Neural progenitor cell (in vitro differentiated cells): ENCODE measurements at regions not wholly inside any gene's neighbourhood (a gene's known extent, or its start where the extent isn't known, plus 50 kb on each side); places are given as distances from the start of the nearest gene placed in this dataset.

Source experiments
- DNase-seq: peaks from one replicate; pipeline ENCODE4 v3.0.0-alpha.2; 2016; ENCODE audit warnings: low spot score
- H2AFZ ChIP-seq: fragments of 200-600 bp; sonication (generic); replicated peaks from 2 replicates; pipeline ENCODE4 v1.6.1; 2016; ENCODE audit warnings: antibody characterized with exemption
- H3F3A ChIP-seq: fragments of 200-600 bp; sonication (generic); 2 replicates; pipeline ENCODE4 v1.6.1; 2016; ENCODE audit warnings: antibody characterized with exemption, low read depth
- H3K27ac ChIP-seq: fragments of 200-600 bp; sonication (generic); 2 replicates; pipeline ENCODE4 v1.5.1; 2016; ENCODE audit warnings: mild to moderate bottlenecking
- H3K27me3 ChIP-seq: fragments of 200-600 bp; sonication (generic); 2 replicates; pipeline ENCODE4 v1.6.1; 2016; ENCODE audit warnings: mild to moderate bottlenecking, moderate library complexity
- H3K36me3 ChIP-seq: fragments of 200-600 bp; sonication (generic); 2 replicates; pipeline ENCODE4 v1.5.1; 2016
- H3K4me1 ChIP-seq: fragments of 200-600 bp; sonication (generic); 2 replicates; pipeline ENCODE4 v1.6.1; 2016; ENCODE audit warnings: mixed run types
- H3K4me2 ChIP-seq: fragments of 200-600 bp; sonication (generic); 2 replicates; pipeline ENCODE4 v1.6.1; 2016
- H3K4me3 ChIP-seq: fragments of 200-600 bp; sonication (generic); 2 replicates; pipeline ENCODE4 v1.5.1; 2016
- H3K79me2 ChIP-seq: fragments of 200-600 bp; sonication (generic); 2 replicates; pipeline ENCODE4 v1.6.1; 2016; ENCODE audit warnings: low read depth
- H3K9ac ChIP-seq: fragments of 200-600 bp; sonication (generic); 2 replicates; pipeline ENCODE4 v1.6.1; 2016
- H3K9me3 ChIP-seq: fragments of 200-600 bp; sonication (generic); 2 replicates; pipeline ENCODE4 v1.5.1; 2016; ENCODE audit warnings: low read depth
- H4K20me1 ChIP-seq: fragments of 200-600 bp; sonication (generic); 2 replicates; pipeline ENCODE4 v1.6.1; 2016; ENCODE audit warnings: low read depth
- H3K27ac Mint-ChIP-seq: 3 replicates; pipeline ENCODE4 v1.8.0; 2021; ENCODE audit warnings: mixed read lengths
- H3K27me3 Mint-ChIP-seq: 2 replicates; pipeline ENCODE4 v1.8.0; 2022; ENCODE audit warnings: low read depth, mild to moderate bottlenecking, inconsistent platforms, moderate library complexity, mixed read lengths; ENCODE audit not compliant: insufficient read depth
- H3K36me3 Mint-ChIP-seq: 3 replicates; pipeline ENCODE4 v1.8.0; 2021; ENCODE audit warnings: mixed read lengths
- H3K4me1 Mint-ChIP-seq: 3 replicates; pipeline ENCODE4 v1.8.0; 2021; ENCODE audit warnings: mixed read lengths
- H3K4me3 Mint-ChIP-seq: 3 replicates; pipeline ENCODE4 v1.8.0; 2021; ENCODE audit warnings: mild to moderate bottlenecking, moderate library complexity, mixed read lengths
- H3K9me3 Mint-ChIP-seq: 3 replicates; pipeline ENCODE4 v1.8.0; 2020; ENCODE audit warnings: mixed read lengths
- EZH2 ChIP-seq: fragments of 200-600 bp; sonication (generic); IDR thresholded peaks from 2 replicates; pipeline ENCODE4 v1.6.1; 2017; ENCODE audit warnings: antibody characterized with exemption, mild to moderate bottlenecking, moderate library complexity
- EZH2phosphoT487 ChIP-seq: fragments of 200-600 bp; sonication (generic); IDR thresholded peaks from 2 replicates; pipeline ENCODE4 v1.6.1; 2017; ENCODE audit warnings: antibody characterized with exemption
- TF ChIP-seq, protein P1 (sequence below): fragments of 200-600 bp; sonication (generic); IDR thresholded peaks from 2 replicates; pipeline ENCODE4 v1.5.1; 2017; ENCODE audit warnings: antibody characterized with exemption, mild to moderate bottlenecking

DNA sequence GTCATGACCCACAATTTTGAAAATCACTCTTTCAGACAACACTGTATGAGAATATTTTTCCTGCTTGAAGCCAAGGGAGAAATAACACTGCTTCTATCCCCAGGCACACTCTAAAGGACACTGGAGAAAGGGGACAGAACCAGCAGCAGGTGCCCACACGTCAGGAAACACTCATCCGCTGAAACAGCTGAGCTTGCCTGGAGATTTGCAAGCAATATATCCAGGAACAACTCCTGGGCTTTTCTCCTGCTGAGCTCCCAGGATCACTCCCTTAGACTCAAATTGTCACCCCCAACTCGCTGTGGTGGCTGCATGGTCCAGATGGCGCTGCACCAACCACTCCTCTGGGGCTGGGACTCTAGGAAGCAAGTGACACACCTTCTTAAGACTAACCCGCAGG, 186.7 kb downstream of the ARL4C start:
- no peak for TF ChIP-seq EZH2phosphoT487
- no peak for TF ChIP-seq EZH2
- TF ChIP-seq, protein P1, sequence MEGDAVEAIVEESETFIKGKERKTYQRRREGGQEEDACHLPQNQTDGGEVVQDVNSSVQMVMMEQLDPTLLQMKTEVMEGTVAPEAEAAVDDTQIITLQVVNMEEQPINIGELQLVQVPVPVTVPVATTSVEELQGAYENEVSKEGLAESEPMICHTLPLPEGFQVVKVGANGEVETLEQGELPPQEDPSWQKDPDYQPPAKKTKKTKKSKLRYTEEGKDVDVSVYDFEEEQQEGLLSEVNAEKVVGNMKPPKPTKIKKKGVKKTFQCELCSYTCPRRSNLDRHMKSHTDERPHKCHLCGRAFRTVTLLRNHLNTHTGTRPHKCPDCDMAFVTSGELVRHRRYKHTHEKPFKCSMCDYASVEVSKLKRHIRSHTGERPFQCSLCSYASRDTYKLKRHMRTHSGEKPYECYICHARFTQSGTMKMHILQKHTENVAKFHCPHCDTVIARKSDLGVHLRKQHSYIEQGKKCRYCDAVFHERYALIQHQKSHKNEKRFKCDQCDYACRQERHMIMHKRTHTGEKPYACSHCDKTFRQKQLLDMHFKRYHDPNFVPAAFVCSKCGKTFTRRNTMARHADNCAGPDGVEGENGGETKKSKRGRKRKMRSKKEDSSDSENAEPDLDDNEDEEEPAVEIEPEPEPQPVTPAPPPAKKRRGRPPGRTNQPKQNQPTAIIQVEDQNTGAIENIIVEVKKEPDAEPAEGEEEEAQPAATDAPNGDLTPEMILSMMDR: no peak
- Histone ChIP-seq H3K4me1 (peaks cover 25% of the 10 kb centered on the region), H3K79me2 (no peaks in the 10 kb centered on the region), H3K36me3 (no peaks in the 10 kb centered on the region), H3F3A (peaks cover 10% of the 10 kb centered on the region), H3K9me3 (no peaks in the 10 kb centered on the region), H4K20me1 (no peaks in the 10 kb centered on the region), H3K4me3 (no peak overlapping the region), H2AFZ (no peak overlapping the region), H3K27me3 (no peaks in the 10 kb centered on the region), H3K27ac (no peak overlapping the region), H3K4me2 (no peak overlapping the region), H3K9ac (no peak overlapping the region)
- Mint-ChIP-seq H3K36me3 (no peaks in the 10 kb centered on the region), H3K27ac (no peak overlapping the region), H3K9me3 (peaks cover 2% of the 10 kb centered on the region), H3K27me3 (peaks cover 3% of the 10 kb centered on the region), H3K4me1 (peaks cover 19% of the 10 kb centered on the region), H3K4me3 (no peak overlapping the region)
- no peak for DNase-seq

DNA sequence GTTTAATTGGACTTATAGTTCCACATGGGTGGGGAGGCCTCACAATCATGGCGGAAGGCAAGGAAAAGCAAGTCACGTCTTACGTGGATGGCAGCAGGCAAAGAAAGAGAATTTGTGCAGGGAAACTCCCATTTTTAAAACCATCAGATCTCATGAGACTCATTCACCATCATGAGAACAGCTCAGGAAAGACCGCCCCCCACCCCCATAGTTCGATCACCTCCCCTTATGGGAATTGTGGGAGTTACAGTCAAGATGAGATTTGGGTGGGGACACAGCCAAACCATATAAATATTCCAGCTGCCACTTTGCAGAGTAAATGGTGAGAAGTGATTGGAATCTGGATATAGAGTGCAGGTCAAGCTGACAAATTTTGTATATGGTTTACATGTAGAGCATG, 187.4 kb downstream of the ARL4C start:
- Mint-ChIP-seq H3K27me3 (peaks cover 3% of the 10 kb centered on the region), H3K4me3 (no peak overlapping the region), H3K36me3 (no peaks in the 10 kb centered on the region), H3K4me1 (peaks cover 27% of the 10 kb centered on the region), H3K27ac (no peak overlapping the region), H3K9me3 (peaks cover 2% of the 10 kb centered on the region)
- H3K27me3 ChIP-seq: no peaks in the 10 kb centered on the region
- TF ChIP-seq, protein P1: no peak
- TF ChIP-seq EZH2phosphoT487 (no peak), EZH2 (no peak)
- H3K4me2 ChIP-seq: no peak overlapping the region
- H3K4me1 ChIP-seq: peaks cover 32% of the 10 kb centered on the region
- no peaks in the 10 kb centered on the region for H3K79me2 ChIP-seq
- no peaks in the 10 kb centered on the region for H3K9me3 ChIP-seq
- no peak for DNase-seq
- no peak overlapping the region for H3K9ac ChIP-seq
- no peak overlapping the region for H3K27ac ChIP-seq
- no peak overlapping the region for H3K4me3 ChIP-seq
- H3K36me3 ChIP-seq: no peaks in the 10 kb centered on the region
- H3F3A ChIP-seq: peaks cover 17% of the 10 kb centered on the region
- no peaks in the 10 kb centered on the region for H4K20me1 ChIP-seq
- H2AFZ ChIP-seq: no peak overlapping the region

DNA sequence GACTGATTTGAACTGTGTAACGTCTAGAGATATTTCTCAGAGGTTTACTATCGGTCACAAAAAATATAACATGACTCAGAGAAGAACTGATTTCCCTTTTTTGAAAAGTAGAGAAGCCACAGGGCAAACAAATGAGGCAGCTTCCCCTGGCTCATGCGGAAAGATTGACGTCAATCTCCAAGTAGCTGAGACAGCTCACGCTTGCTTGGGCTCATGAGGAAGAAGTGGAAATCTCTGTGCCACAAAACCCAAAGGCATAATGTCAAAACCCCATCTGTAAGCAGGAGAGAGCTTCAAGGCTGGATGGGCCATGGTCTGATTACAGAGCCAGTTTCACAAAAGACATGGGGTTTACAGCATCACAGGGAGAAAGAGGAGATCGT, 188.1 kb downstream of the ARL4C start:
- peaks cover 36% of the 10 kb centered on the region for H3K4me1 ChIP-seq
- Mint-ChIP-seq H3K9me3 (peaks cover 2% of the 10 kb centered on the region), H3K27me3 (peaks cover 3% of the 10 kb centered on the region), H3K36me3 (no peaks in the 10 kb centered on the region), H3K27ac (no peak overlapping the region), H3K4me1 (peaks cover 30% of the 10 kb centered on the region), H3K4me3 (no peak overlapping the region)
- no peak overlapping the region for H3K4me2 ChIP-seq
- H3K4me3 ChIP-seq: no peak overlapping the region
- no peak for TF ChIP-seq EZH2phosphoT487
- TF ChIP-seq, protein P1: no peak
- TF ChIP-seq EZH2: no peak
- DNase-seq: no peak
- no peaks in the 10 kb centered on the region for H3K9me3 ChIP-seq
- H4K20me1 ChIP-seq: no peaks in the 10 kb centered on the region
- no peaks in the 10 kb centered on the region for H3K36me3 ChIP-seq
- peak overlapping the region; percentile 52 for H2AFZ ChIP-seq
- no peak overlapping the region for H3K9ac ChIP-seq
- H3K27ac ChIP-seq: no peak overlapping the region
- no peaks in the 10 kb centered on the region for H3K27me3 ChIP-seq
- no peaks in the 10 kb centered on the region for H3K79me2 ChIP-seq
- H3F3A ChIP-seq: peaks cover 20% of the 10 kb centered on the region
